ENCODE measurements at regions not wholly inside any gene's neighbourhood (a gene's known extent, or its start where the extent isn't known, plus 50 kb on each side); places are given as distances from the start of the nearest gene placed in this dataset.

GRCh38 chr5:108515517-108516105 lies 133.7 kb upstream of the FBXL17 start:
- Histone ChIP-seq H3K36me3 (no peaks in the 10 kb centered on the region), H3K4me3 (no peak overlapping the region), H3K27me3 (no peaks in the 10 kb centered on the region), H3K9me3 (no peaks in the 10 kb centered on the region), H3K4me1 (no peaks in the 10 kb centered on the region), H3K27ac (no peak overlapping the region)
- intact Hi-C loops (cut with DNase I; ENCODE audit: low total_unique reads), result no loop called here
- TF ChIP-seq POLR2A (IDR thresholded peaks at IDR 0.05), result no peak
- TF ChIP-seq CTCF (IDR thresholded peaks at IDR 0.05), result no peak
- DNase-seq, result no peak

DNA sequence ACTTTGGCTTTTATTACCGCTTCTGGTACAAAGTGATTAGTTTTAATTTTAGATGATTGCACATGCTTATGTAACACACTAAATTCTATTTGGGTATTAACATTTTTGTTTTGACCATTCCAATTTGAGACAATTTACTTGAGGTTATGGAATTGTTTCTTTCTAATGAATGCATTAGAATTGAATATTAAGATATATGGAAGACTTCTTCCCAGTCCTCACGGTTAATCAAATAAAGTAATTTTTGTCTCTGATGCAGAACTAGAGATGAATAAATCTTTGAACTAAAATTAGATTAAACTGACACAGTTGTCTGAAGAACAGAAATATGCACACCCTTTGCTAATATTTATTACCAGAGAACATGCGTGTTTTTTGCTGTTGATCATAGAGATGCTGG lies 127.1 kb upstream of the FBXL17 start:
- intact Hi-C loops (cut with DNase I; ENCODE audit: low total_unique reads), result no loop called here

GRCh38 chr5:108507631-108508030 lies 125.7 kb upstream of the FBXL17 start:
- no peak for DNase-seq
- H3K9me3 ChIP-seq, result no peaks in the 10 kb centered on the region
- H3K36me3 ChIP-seq, result no peaks in the 10 kb centered on the region
- intact Hi-C loops (cut with DNase I; ENCODE audit: low total_unique reads), result no loop called here
- no peak overlapping the region for H3K27ac ChIP-seq
- TF ChIP-seq POLR2A (IDR thresholded peaks at IDR 0.05) (no peak), CTCF (IDR thresholded peaks at IDR 0.05) (no peak)
- H3K4me1 ChIP-seq, result no peaks in the 10 kb centered on the region
- no peak overlapping the region for H3K4me3 ChIP-seq
- no peaks in the 10 kb centered on the region for H3K27me3 ChIP-seq

More for the DNA sequence above, 127.1 kb upstream of the FBXL17 start:
- Histone ChIP-seq H3K9me3 (no peaks in the 10 kb centered on the region), H3K36me3 (no peaks in the 10 kb centered on the region), H3K4me3 (no peak overlapping the region), H3K4me1 (no peaks in the 10 kb centered on the region), H3K27ac (no peak overlapping the region), H3K27me3 (no peaks in the 10 kb centered on the region)
- DNase-seq, result no peak
- TF ChIP-seq POLR2A (IDR thresholded peaks at IDR 0.05), result no peak
- TF ChIP-seq CTCF (IDR thresholded peaks at IDR 0.05), result no peak

DNA sequence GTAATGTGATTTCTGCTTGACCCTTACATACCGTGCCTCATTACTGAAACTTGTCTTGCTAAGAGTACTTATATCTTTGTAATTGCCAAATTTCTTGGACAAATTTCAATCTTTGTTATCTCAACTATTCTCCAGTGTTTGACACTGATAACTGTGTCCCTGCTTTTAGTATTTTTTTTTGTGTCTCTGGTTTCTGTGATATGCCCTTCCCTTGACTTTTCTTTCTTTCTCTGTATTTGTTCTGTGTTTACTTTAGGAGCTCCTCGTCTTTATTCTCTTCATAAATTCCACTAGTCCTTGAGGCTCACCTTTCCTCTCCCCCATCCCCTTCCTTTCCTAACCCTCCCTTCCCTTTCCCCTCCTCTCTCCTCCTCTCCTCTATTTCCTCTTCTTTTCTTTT lies 123.7 kb upstream of the FBXL17 start:
- Histone ChIP-seq H3K4me1 (no peaks in the 10 kb centered on the region), H3K27ac (no peak overlapping the region), H3K4me3 (no peak overlapping the region), H3K9me3 (no peaks in the 10 kb centered on the region), H3K36me3 (no peaks in the 10 kb centered on the region), H3K27me3 (no peaks in the 10 kb centered on the region)
- TF ChIP-seq POLR2A (IDR thresholded peaks at IDR 0.05) (no peak), CTCF (IDR thresholded peaks at IDR 0.05) (no peak)
- DNase-seq, result no peak
- intact Hi-C loops (cut with DNase I; ENCODE audit: low total_unique reads), result no loop called here

GRCh38 chr5:108504974-108505373 lies 123.1 kb upstream of the FBXL17 start:
- DNase-seq, result no peak
- intact Hi-C loops (cut with DNase I; ENCODE audit: low total_unique reads), result no loop called here
- Histone ChIP-seq H3K9me3 (no peaks in the 10 kb centered on the region), H3K4me1 (no peaks in the 10 kb centered on the region), H3K27me3 (no peaks in the 10 kb centered on the region), H3K27ac (no peak overlapping the region), H3K4me3 (no peak overlapping the region), H3K36me3 (no peaks in the 10 kb centered on the region)
- TF ChIP-seq CTCF (IDR thresholded peaks at IDR 0.05) (no peak), POLR2A (IDR thresholded peaks at IDR 0.05) (no peak)
